ENCODE measurements at regions not wholly inside any gene's neighbourhood (a gene's known extent, or its start where the extent isn't known, plus 50 kb on each side); places are given as distances from the start of the nearest gene placed in this dataset.

DNA sequence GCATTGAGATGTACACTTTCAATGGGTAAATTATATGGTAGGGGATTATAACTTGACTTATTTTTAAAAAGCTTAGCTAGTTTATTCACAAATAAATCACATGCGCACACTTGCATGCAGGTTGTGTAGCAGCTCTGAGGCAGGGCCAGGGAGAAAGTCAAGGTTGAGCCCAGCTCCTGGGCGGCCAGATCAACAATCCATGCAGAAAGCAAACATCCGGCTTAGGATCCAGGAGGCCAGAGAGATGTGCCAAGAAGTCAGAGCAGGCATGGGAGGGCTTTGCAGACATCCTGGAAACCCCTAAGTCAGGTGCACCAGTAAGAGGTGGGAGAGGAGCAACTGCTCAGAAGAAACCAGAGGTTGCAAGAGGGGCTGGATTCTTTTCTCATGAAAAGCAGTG is 186.5 kb downstream of the AXIN2 start (continued):
- TF ChIP-seq EWSR1 (IDR thresholded peaks at IDR 0.05; ENCODE audit: borderline replicate concordance, low read depth, partially characterized antibody) (no peak), SIN3A (IDR thresholded peaks at IDR 0.05; ENCODE audit: borderline replicate concordance in 2 of 2, control insufficient read depth in 1 of 2, low read depth in 2 of 2, low read length in 2 of 2) (no peak), KAT2B (IDR thresholded peaks at IDR 0.05; ENCODE audit: low read depth, low read length) (no peak), CAMTA2 (CRISPR knock-in tag; conservative IDR thresholded peaks at IDR 0.05) (no peak), SRSF7 (optimal IDR thresholded peaks at IDR 0.05; ENCODE audit: low read depth, low read length) (no peak), BHLHE40 (IDR thresholded peaks at IDR 0.05; ENCODE audit: low read length) (no peak), ZNF311 (CRISPR knock-in tag; IDR thresholded peaks at IDR 0.05) (no peak), KDM4B (IDR thresholded peaks at IDR 0.05; ENCODE audit: borderline replicate concordance in 2 of 2, low read depth in 1 of 2) (no peak), POLR3A (IDR thresholded peaks at IDR 0.05; ENCODE audit: borderline replicate concordance, extremely low read depth, insufficient read depth, insufficient read length) (no peak), E2F3 (CRISPR knock-in tag; IDR thresholded peaks at IDR 0.05) (no peak), HMGXB4 (CRISPR knock-in tag; IDR thresholded peaks at IDR 0.05) (no peak)
